ENCODE measurements at regions not wholly inside any gene's neighbourhood (a gene's known extent, or its start where the extent isn't known, plus 50 kb on each side); places are given as distances from the start of the nearest gene placed in this dataset.

DNA sequence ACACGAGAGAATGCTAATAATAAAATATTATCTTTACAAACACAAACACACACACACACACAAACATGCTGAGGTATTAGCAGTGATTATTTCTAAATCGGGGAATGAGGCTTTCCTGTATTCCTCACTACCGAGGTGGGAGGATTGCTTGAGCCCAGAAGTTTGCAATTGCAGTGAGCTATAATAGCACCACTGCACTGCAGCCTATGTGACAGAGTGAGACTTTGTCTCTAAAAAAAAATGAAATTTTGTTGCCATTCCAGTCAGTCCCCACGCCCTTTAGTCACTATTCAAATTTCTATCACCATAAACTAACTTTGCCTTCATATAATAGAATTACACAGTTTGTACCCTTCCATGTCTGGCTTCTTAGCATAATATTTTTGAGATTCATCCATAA lies 456.5 kb upstream of the CPEB2 start:
- no peaks in the 10 kb centered on the region for H3K9me2 ChIP-seq (replicated peaks; ENCODE audit: low read length)
- no peaks in the 10 kb centered on the region for H3F3A ChIP-seq (ENCODE audit: low read length, unreplicated experiment)
- H4K20me1 ChIP-seq (ENCODE audit: low read length): no peaks in the 10 kb centered on the region
- H3K27ac ChIP-seq (ENCODE audit: low read length): no peak overlapping the region
- no peak for DNase-seq
- ChIA-PET CTCF (no interaction called here), POLR2A (ENCODE audit: unreplicated experiment) (no interaction called here)
- H3K9me3 ChIP-seq (ENCODE audit: low read length): no peaks in the 10 kb centered on the region
- no peak overlapping the region for H3K4me2 ChIP-seq (ENCODE audit: low read length)
- no peak overlapping the region for H3K9ac ChIP-seq (ENCODE audit: low read length)
- H3K27me3 ChIP-seq (ENCODE audit: low read length): no peaks in the 10 kb centered on the region
- no peaks in the 10 kb centered on the region for H3K79me2 ChIP-seq (ENCODE audit: low read length)
- TF ChIP-seq EZH2phosphoT487 (IDR thresholded peaks at IDR 0.05; ENCODE audit: borderline replicate concordance, low read length) (no peak), EZH2 (IDR thresholded peaks at IDR 0.05; ENCODE audit: low read length, unreplicated experiment) (no peak)
- TF ChIP-seq, protein P1, sequence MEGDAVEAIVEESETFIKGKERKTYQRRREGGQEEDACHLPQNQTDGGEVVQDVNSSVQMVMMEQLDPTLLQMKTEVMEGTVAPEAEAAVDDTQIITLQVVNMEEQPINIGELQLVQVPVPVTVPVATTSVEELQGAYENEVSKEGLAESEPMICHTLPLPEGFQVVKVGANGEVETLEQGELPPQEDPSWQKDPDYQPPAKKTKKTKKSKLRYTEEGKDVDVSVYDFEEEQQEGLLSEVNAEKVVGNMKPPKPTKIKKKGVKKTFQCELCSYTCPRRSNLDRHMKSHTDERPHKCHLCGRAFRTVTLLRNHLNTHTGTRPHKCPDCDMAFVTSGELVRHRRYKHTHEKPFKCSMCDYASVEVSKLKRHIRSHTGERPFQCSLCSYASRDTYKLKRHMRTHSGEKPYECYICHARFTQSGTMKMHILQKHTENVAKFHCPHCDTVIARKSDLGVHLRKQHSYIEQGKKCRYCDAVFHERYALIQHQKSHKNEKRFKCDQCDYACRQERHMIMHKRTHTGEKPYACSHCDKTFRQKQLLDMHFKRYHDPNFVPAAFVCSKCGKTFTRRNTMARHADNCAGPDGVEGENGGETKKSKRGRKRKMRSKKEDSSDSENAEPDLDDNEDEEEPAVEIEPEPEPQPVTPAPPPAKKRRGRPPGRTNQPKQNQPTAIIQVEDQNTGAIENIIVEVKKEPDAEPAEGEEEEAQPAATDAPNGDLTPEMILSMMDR (conservative IDR thresholded peaks at IDR 0.05; ENCODE audit: low read depth, low read length): no peak
- BruUV-seq (replicated peaks): no TSS peak
- no peaks in the 10 kb centered on the region for H3K4me1 ChIP-seq (ENCODE audit: insufficient read depth, low read length)
- intact Hi-C loops (cut with micrococcal nuclease): no loop called here
- no peaks in the 10 kb centered on the region for H3K36me3 ChIP-seq (ENCODE audit: low read depth, low read length)
- H3K4me3 ChIP-seq (ENCODE audit: low read length): no peak overlapping the region
- ATAC-seq: no peak
- H2AFZ ChIP-seq (ENCODE audit: low read length): no peak overlapping the region

DNA sequence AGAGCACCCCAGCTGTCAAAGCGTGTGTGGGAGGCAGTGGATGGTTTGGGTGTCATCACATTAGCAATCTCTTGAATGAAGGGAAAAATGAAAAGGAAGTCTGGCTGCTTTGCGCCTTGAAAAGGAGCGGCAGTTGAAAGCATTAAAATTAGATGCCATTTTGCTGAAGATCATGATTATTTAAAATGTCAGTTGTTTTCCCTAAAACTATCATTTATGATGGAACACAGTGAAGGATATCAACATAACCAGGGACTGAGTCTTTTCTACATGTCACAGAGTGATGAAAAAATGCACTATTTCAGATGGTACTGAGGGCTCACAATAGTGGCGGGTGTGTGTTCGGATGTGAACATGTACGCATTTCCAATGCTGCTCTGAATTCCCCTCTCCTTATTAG lies 450.2 kb upstream of the CPEB2 start:
- no TSS peak for BruUV-seq (replicated peaks)
- no peak overlapping the region for H3K4me3 ChIP-seq (ENCODE audit: low read length)
- no peaks in the 10 kb centered on the region for H3F3A ChIP-seq (ENCODE audit: low read length, unreplicated experiment)
- H3K9ac ChIP-seq (ENCODE audit: low read length): no peak overlapping the region
- no peak overlapping the region for H3K27ac ChIP-seq (ENCODE audit: low read length)
- H4K20me1 ChIP-seq (ENCODE audit: low read length): no peaks in the 10 kb centered on the region
- no peak overlapping the region for H2AFZ ChIP-seq (ENCODE audit: low read length)
- CTCF ChIA-PET: no interaction called here
- POLR2A ChIA-PET (ENCODE audit: unreplicated experiment): no interaction called here
- H3K27me3 ChIP-seq (ENCODE audit: low read length): no peaks in the 10 kb centered on the region
- no peak overlapping the region for H3K4me2 ChIP-seq (ENCODE audit: low read length)
- no peaks in the 10 kb centered on the region for H3K9me2 ChIP-seq (replicated peaks; ENCODE audit: low read length)
- intact Hi-C loops (cut with micrococcal nuclease): no loop called here
- no peaks in the 10 kb centered on the region for H3K36me3 ChIP-seq (ENCODE audit: low read depth, low read length)
- H3K79me2 ChIP-seq (ENCODE audit: low read length): no peaks in the 10 kb centered on the region
- DNase-seq (no peak), ATAC-seq (no peak)
- H3K4me1 ChIP-seq (ENCODE audit: insufficient read depth, low read length): no peaks in the 10 kb centered on the region
- TF ChIP-seq, protein P1 (conservative IDR thresholded peaks at IDR 0.05; ENCODE audit: low read depth, low read length): no peak
- TF ChIP-seq EZH2 (IDR thresholded peaks at IDR 0.05; ENCODE audit: low read length, unreplicated experiment) (no peak), EZH2phosphoT487 (IDR thresholded peaks at IDR 0.05; ENCODE audit: borderline replicate concordance, low read length) (no peak)
- no peaks in the 10 kb centered on the region for H3K9me3 ChIP-seq (ENCODE audit: low read length)

DNA sequence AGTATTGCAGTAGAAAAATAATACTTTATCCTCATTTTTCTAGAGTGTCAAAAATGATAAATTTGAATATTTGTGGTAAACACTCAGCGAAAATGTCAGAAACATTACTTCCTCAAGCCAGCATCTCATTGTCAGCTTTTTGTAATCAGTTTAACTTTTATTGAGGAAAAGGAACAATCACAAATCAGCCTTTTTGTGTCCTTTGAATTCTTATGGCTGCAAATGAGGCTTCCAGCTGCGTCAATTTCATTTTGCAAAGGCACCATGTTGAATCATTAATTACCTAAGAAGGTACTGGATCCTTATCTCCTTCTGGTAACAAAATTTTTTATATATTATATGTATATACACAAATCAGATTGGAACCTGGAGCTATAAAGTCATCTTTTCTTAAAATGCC lies 442.6 kb upstream of the CPEB2 start:
- ATAC-seq (no peak), DNase-seq (no peak)
- Histone ChIP-seq H4K20me1 (ENCODE audit: low read length) (no peaks in the 10 kb centered on the region), H3K4me2 (ENCODE audit: low read length) (no peak overlapping the region), H3K27me3 (ENCODE audit: low read length) (no peaks in the 10 kb centered on the region), H2AFZ (ENCODE audit: low read length) (no peak overlapping the region), H3K4me1 (ENCODE audit: insufficient read depth, low read length) (no peaks in the 10 kb centered on the region), H3F3A (ENCODE audit: low read length, unreplicated experiment) (no peaks in the 10 kb centered on the region), H3K4me3 (ENCODE audit: low read length) (no peak overlapping the region), H3K9me2 (replicated peaks; ENCODE audit: low read length) (no peaks in the 10 kb centered on the region), H3K9me3 (ENCODE audit: low read length) (no peaks in the 10 kb centered on the region), H3K36me3 (ENCODE audit: low read depth, low read length) (no peaks in the 10 kb centered on the region), H3K27ac (ENCODE audit: low read length) (no peak overlapping the region), H3K9ac (ENCODE audit: low read length) (no peak overlapping the region), H3K79me2 (ENCODE audit: low read length) (no peaks in the 10 kb centered on the region)
- TF ChIP-seq, protein P1 (conservative IDR thresholded peaks at IDR 0.05; ENCODE audit: low read depth, low read length): no peak
- TF ChIP-seq EZH2 (IDR thresholded peaks at IDR 0.05; ENCODE audit: low read length, unreplicated experiment): no peak
- POLR2A ChIA-PET (ENCODE audit: unreplicated experiment): no interaction called here
- CTCF ChIA-PET: no interaction called here
- BruUV-seq (replicated peaks): no TSS peak
- intact Hi-C loops (cut with micrococcal nuclease): no loop called here
